ENCODE measurements at regions not wholly inside any gene's neighbourhood (a gene's known extent, or its start where the extent isn't known, plus 50 kb on each side); places are given as distances from the start of the nearest gene placed in this dataset.

DNA sequence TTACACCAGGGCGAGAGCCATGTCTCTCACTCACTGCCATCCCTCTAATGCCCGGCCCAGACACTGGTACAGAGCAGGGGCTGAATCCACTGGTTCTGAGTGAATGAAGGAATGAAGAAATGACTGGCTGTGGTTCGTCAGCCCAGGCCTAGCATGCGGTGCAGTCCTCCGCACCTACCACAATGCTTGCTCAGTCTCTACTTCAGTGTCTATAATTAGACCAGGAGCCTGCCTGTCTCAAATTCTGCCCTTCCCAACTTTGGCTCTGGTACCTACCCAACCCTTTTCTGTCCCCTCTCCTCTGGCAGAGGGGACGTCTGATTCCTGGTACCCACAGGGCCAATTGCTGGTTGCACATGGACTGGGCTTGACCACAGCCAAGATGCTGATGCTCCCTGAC lies 118.2 kb upstream of the GRIK3 start:
- 72% methylated on average over 6 of the region's 6 CpGs for WGBS (ENCODE audit: low lambda C conversion rate, missing lambda C conversion rate)
- Histone ChIP-seq H3K79me2 (no peaks in the 10 kb centered on the region), H3K9me3 (ENCODE audit: low read depth) (no peaks in the 10 kb centered on the region), H3K27me3 (no peaks in the 10 kb centered on the region), H2AFZ (no peak overlapping the region), H3K9me2 (replicated peaks; ENCODE audit: insufficient read depth) (no peaks in the 10 kb centered on the region), H4K20me1 (ENCODE audit: insufficient read depth, poor library complexity, severe bottlenecking) (no peaks in the 10 kb centered on the region), H3K4me1 (ENCODE audit: insufficient read depth) (no peaks in the 10 kb centered on the region), H3K4me2 (no peak overlapping the region), H3K36me3 (replicated peaks; ENCODE audit: insufficient read depth, low read depth) (no peaks in the 10 kb centered on the region), H3K27ac (no peak overlapping the region), H3K4me3 (no peak overlapping the region)
- no peak for DNase-seq (ENCODE audit: low spot score)
- no peak for TF ChIP-seq EZH2 (IDR thresholded peaks at IDR 0.05; ENCODE audit: borderline replicate concordance)
- TF ChIP-seq EZH2phosphoT487 (IDR thresholded peaks at IDR 0.05; ENCODE audit: low read depth, severe bottlenecking, unreplicated experiment), result no peak
- TF ChIP-seq, protein P1, sequence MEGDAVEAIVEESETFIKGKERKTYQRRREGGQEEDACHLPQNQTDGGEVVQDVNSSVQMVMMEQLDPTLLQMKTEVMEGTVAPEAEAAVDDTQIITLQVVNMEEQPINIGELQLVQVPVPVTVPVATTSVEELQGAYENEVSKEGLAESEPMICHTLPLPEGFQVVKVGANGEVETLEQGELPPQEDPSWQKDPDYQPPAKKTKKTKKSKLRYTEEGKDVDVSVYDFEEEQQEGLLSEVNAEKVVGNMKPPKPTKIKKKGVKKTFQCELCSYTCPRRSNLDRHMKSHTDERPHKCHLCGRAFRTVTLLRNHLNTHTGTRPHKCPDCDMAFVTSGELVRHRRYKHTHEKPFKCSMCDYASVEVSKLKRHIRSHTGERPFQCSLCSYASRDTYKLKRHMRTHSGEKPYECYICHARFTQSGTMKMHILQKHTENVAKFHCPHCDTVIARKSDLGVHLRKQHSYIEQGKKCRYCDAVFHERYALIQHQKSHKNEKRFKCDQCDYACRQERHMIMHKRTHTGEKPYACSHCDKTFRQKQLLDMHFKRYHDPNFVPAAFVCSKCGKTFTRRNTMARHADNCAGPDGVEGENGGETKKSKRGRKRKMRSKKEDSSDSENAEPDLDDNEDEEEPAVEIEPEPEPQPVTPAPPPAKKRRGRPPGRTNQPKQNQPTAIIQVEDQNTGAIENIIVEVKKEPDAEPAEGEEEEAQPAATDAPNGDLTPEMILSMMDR (IDR thresholded peaks at IDR 0.05; ENCODE audit: poor library complexity), result no peak

DNA sequence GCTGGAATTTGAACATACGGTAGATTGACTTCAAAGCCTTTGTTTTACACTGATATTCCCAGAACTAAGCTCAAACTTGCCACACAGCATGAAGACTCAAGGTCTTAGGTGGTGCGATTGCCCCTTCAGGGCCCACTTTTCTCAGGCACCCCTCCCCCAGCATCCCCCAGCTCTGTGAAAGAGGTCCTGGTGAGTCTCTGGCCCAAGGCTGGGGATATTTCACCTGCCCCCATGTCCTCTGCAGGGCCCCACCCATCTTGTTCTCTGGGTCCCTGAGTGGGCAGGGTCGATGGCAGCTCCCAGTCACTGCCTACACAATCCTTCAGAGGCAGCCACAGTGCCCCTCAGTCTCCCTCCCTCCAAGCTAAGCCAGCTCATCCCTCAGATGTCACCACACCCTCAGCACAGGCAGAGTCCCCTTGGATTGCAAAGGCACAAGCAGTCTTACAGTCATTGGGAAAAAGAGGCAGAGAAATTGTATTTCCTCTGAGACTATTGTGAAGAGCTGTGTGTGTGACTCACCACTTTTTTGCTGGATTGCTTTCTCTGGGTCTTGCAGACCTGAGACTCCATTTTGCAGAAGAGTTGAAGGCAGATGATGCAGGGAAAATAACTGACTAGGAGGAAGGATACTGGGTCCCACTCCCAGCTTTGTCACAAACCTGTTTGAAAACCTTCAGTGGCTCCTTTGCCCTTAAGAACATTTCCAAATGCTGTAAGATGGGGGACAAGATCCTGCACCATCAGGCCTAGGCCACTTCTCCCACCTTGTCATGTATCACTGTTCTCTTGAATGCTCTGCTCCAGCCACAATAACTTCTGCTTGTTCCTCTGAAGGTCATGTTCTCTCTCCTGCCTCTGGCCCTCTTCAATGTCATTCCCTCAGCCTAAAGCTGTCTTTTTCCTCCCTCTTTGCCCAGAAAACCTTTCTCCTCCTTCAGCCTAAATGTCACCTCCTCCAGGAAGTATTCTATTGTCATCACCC lies 119.1 kb upstream of the GRIK3 start:
- Histone ChIP-seq H3K36me3 (replicated peaks; ENCODE audit: insufficient read depth, low read depth) (no peaks in the 10 kb centered on the region), H3K79me2 (no peaks in the 10 kb centered on the region), H2AFZ (no peak overlapping the region), H3K4me2 (no peak overlapping the region), H4K20me1 (ENCODE audit: insufficient read depth, poor library complexity, severe bottlenecking) (no peaks in the 10 kb centered on the region), H3K4me3 (no peak overlapping the region), H3K27me3 (no peaks in the 10 kb centered on the region), H3K9me3 (ENCODE audit: low read depth) (no peaks in the 10 kb centered on the region), H3K9me2 (replicated peaks; ENCODE audit: insufficient read depth) (no peaks in the 10 kb centered on the region), H3K27ac (no peak overlapping the region), H3K4me1 (ENCODE audit: insufficient read depth) (no peaks in the 10 kb centered on the region)
- WGBS (ENCODE audit: low lambda C conversion rate, missing lambda C conversion rate), result 82% methylated on average over 3 of the region's 3 CpGs
- TF ChIP-seq EZH2phosphoT487 (IDR thresholded peaks at IDR 0.05; ENCODE audit: low read depth, severe bottlenecking, unreplicated experiment), result no peak
- DNase-seq (ENCODE audit: low spot score), result no peak

DNA sequence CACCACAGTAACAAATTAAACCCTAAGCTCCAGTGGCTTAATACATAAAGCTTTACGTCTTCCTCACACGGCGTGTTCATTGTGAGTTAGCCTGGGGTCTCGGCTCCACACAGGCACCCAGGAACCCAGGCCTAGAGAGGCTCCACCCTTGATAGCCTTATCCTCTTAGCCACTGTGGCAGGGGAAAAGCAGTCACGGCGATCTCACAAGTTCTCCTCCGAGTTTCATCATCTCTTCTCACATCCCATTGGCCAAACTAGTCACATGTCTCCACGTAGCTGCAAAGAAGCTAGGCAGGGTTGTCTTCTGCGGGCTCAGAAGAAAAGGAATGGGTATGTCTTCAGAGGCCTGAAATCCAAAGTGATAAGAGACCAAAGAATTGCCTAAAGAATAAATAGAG lies 122.3 kb upstream of the GRIK3 start:
- TF ChIP-seq, protein P1 (IDR thresholded peaks at IDR 0.05; ENCODE audit: poor library complexity), result no peak
- TF ChIP-seq EZH2phosphoT487 (IDR thresholded peaks at IDR 0.05; ENCODE audit: low read depth, severe bottlenecking, unreplicated experiment), result no peak
- TF ChIP-seq EZH2 (IDR thresholded peaks at IDR 0.05; ENCODE audit: borderline replicate concordance), result no peak
- H3K9me2 ChIP-seq (replicated peaks; ENCODE audit: insufficient read depth), result no peaks in the 10 kb centered on the region
- H2AFZ ChIP-seq, result no peak overlapping the region
- no peaks in the 10 kb centered on the region for H3K4me1 ChIP-seq (ENCODE audit: insufficient read depth)
- WGBS (ENCODE audit: low lambda C conversion rate, missing lambda C conversion rate), result 72% methylated on average over 9 of the region's 9 CpGs
- no peak overlapping the region for H3K27ac ChIP-seq
- H3K36me3 ChIP-seq (replicated peaks; ENCODE audit: insufficient read depth, low read depth), result no peaks in the 10 kb centered on the region
- no peaks in the 10 kb centered on the region for H3K79me2 ChIP-seq
- no peak overlapping the region for H3K4me3 ChIP-seq
- H3K9me3 ChIP-seq (ENCODE audit: low read depth), result no peaks in the 10 kb centered on the region
- H4K20me1 ChIP-seq (ENCODE audit: insufficient read depth, poor library complexity, severe bottlenecking), result no peaks in the 10 kb centered on the region
- H3K27me3 ChIP-seq, result no peaks in the 10 kb centered on the region
- H3K4me2 ChIP-seq, result no peak overlapping the region
- DNase-seq (ENCODE audit: low spot score), result no peak

DNA sequence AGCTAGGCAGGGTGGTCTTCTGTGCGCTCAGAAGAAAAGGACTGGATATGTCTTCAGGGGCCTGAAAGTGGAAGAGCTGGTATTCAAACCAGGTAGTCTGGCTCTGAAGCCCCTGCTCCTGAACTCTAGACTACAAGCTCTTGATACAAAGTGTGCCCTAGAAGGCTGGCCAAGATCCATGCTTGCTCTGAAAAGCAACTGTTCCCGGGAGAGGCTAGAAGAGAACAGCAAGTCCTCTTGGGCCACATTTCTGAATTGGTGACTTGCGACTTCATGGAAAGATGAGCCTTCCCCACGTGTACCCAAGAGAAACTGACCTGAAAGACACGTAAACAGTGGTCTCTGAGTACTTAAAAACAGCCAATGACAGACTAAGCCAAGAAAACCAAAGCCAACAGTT lies 123.3 kb upstream of the GRIK3 start:
- no peaks in the 10 kb centered on the region for H4K20me1 ChIP-seq (ENCODE audit: insufficient read depth, poor library complexity, severe bottlenecking)
- H3K27ac ChIP-seq, result no peak overlapping the region
- H3K4me3 ChIP-seq, result no peak overlapping the region
- H3K36me3 ChIP-seq (replicated peaks; ENCODE audit: insufficient read depth, low read depth), result no peaks in the 10 kb centered on the region
- no peak for DNase-seq (ENCODE audit: low spot score)
- H3K79me2 ChIP-seq, result no peaks in the 10 kb centered on the region
- H3K4me1 ChIP-seq (ENCODE audit: insufficient read depth), result no peaks in the 10 kb centered on the region
- no peak overlapping the region for H3K4me2 ChIP-seq
- H3K27me3 ChIP-seq, result no peaks in the 10 kb centered on the region
- TF ChIP-seq, protein P1 (IDR thresholded peaks at IDR 0.05; ENCODE audit: poor library complexity), result no peak
- TF ChIP-seq EZH2phosphoT487 (IDR thresholded peaks at IDR 0.05; ENCODE audit: low read depth, severe bottlenecking, unreplicated experiment) (no peak), EZH2 (IDR thresholded peaks at IDR 0.05; ENCODE audit: borderline replicate concordance) (no peak)
- no peaks in the 10 kb centered on the region for H3K9me3 ChIP-seq (ENCODE audit: low read depth)
- WGBS (ENCODE audit: low lambda C conversion rate, missing lambda C conversion rate), result 73% methylated on average over 5 of the region's 5 CpGs
- no peaks in the 10 kb centered on the region for H3K9me2 ChIP-seq (replicated peaks; ENCODE audit: insufficient read depth)
- H2AFZ ChIP-seq, result no peak overlapping the region

All from hepatocyte (in vitro differentiated cells).